ENCODE measurements at regions not wholly inside any gene's neighbourhood (a gene's known extent, or its start where the extent isn't known, plus 50 kb on each side); places are given as distances from the start of the nearest gene placed in this dataset.

- TF ChIP-seq POLR2A (IDR thresholded peaks at IDR 0.05; ENCODE audit: low read depth, low read length), result no peak
- TF ChIP-seq, protein P1, sequence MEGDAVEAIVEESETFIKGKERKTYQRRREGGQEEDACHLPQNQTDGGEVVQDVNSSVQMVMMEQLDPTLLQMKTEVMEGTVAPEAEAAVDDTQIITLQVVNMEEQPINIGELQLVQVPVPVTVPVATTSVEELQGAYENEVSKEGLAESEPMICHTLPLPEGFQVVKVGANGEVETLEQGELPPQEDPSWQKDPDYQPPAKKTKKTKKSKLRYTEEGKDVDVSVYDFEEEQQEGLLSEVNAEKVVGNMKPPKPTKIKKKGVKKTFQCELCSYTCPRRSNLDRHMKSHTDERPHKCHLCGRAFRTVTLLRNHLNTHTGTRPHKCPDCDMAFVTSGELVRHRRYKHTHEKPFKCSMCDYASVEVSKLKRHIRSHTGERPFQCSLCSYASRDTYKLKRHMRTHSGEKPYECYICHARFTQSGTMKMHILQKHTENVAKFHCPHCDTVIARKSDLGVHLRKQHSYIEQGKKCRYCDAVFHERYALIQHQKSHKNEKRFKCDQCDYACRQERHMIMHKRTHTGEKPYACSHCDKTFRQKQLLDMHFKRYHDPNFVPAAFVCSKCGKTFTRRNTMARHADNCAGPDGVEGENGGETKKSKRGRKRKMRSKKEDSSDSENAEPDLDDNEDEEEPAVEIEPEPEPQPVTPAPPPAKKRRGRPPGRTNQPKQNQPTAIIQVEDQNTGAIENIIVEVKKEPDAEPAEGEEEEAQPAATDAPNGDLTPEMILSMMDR (conservative IDR thresholded peaks at IDR 0.05; ENCODE audit: low read depth, low read length), result no peak
- TF ChIP-seq CEBPB (IDR thresholded peaks at IDR 0.05; ENCODE audit: low read depth, low read length), result no peak
- TF ChIP-seq MXI1 (IDR thresholded peaks at IDR 0.05; ENCODE audit: borderline replicate concordance, low read depth, low read length), result no peak
- no peak for TF ChIP-seq RAD21 (IDR thresholded peaks at IDR 0.05; ENCODE audit: low read length)
- TF ChIP-seq SMC3 (IDR thresholded peaks at IDR 0.05; ENCODE audit: low read depth, low read length), result no peak
- no peak for TF ChIP-seq CHD1 (IDR thresholded peaks at IDR 0.05; ENCODE audit: low read depth, low read length)
- TF ChIP-seq ELK1 (IDR thresholded peaks at IDR 0.05; ENCODE audit: borderline replicate concordance, low read depth, low read length), result no peak
- TF ChIP-seq RCOR1 (IDR thresholded peaks at IDR 0.05; ENCODE audit: insufficient replicate concordance, low read length), result no peak
- TF ChIP-seq USF2 (IDR thresholded peaks at IDR 0.05; ENCODE audit: low read depth, low read length), result no peak
Measured at GRCh38 chr3:72459588-72459987, 388.7 kb downstream of the SHQ1 start.

All from IMR-90 (cell line).